ENCODE measurements at regions not wholly inside any gene's neighbourhood (a gene's known extent, or its start where the extent isn't known, plus 50 kb on each side); places are given as distances from the start of the nearest gene placed in this dataset.

GRCh38 chr7:22907805-22908204, 85.2 kb upstream of the TOMM7 start:
- no peak overlapping the region for H3K27ac ChIP-seq (ENCODE audit: low read depth)
- no peak overlapping the region for H3K4me3 Mint-ChIP-seq
- ATAC-seq = no peak
- H3K4me2 ChIP-seq = no peak overlapping the region
- no peaks in the 10 kb centered on the region for H3K27me3 ChIP-seq (ENCODE audit: insufficient read depth)
- H2AFZ ChIP-seq = no peak overlapping the region
- no peaks in the 10 kb centered on the region for H3K27me3 Mint-ChIP-seq (ENCODE audit: insufficient read depth, low read depth, poor library complexity)
- H3K36me3 Mint-ChIP-seq (ENCODE audit: low read depth) = no peaks in the 10 kb centered on the region; the same call in 2 of the 3 replicates
- H3K4me1 Mint-ChIP-seq = peaks cover 7% of the 10 kb centered on the region; the same call in 1 of the 3 replicates
- peaks cover 8% of the 10 kb centered on the region; the same call in 1 of the 2 replicates for H3K9me2 ChIP-seq (ENCODE audit: insufficient read depth)
- no peak overlapping the region for H3K4me3 ChIP-seq
- no peaks in the 10 kb centered on the region for H3F3A ChIP-seq (replicated peaks; ENCODE audit: low read depth)
- H3K9me3 Mint-ChIP-seq = peaks cover 5% of the 10 kb centered on the region; the same call in 1 of the 3 replicates
- no peaks in the 10 kb centered on the region for H3K36me3 ChIP-seq (ENCODE audit: insufficient read depth)
- H3K27ac Mint-ChIP-seq = no peak overlapping the region
- no peak for DNase-seq (ENCODE audit: low spot score)
- H3K4me1 ChIP-seq (ENCODE audit: insufficient read depth) = no peaks in the 10 kb centered on the region; the same call in 1 of the 2 replicates
- H4K20me1 ChIP-seq (replicated peaks; ENCODE audit: insufficient read depth) = no peaks in the 10 kb centered on the region
- H3K79me2 ChIP-seq (replicated peaks; ENCODE audit: insufficient read depth) = no peaks in the 10 kb centered on the region
- TF ChIP-seq, protein P1, sequence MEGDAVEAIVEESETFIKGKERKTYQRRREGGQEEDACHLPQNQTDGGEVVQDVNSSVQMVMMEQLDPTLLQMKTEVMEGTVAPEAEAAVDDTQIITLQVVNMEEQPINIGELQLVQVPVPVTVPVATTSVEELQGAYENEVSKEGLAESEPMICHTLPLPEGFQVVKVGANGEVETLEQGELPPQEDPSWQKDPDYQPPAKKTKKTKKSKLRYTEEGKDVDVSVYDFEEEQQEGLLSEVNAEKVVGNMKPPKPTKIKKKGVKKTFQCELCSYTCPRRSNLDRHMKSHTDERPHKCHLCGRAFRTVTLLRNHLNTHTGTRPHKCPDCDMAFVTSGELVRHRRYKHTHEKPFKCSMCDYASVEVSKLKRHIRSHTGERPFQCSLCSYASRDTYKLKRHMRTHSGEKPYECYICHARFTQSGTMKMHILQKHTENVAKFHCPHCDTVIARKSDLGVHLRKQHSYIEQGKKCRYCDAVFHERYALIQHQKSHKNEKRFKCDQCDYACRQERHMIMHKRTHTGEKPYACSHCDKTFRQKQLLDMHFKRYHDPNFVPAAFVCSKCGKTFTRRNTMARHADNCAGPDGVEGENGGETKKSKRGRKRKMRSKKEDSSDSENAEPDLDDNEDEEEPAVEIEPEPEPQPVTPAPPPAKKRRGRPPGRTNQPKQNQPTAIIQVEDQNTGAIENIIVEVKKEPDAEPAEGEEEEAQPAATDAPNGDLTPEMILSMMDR (conservative IDR thresholded peaks at IDR 0.05; ENCODE audit: low read depth in 2 of 2) = no peak
- TF ChIP-seq ZNF114 (CRISPR knock-in tag; IDR thresholded peaks at IDR 0.05) (no peak), STAT1 (IDR thresholded peaks at IDR 0.05; ENCODE audit: unreplicated experiment) (no peak), POLR2AphosphoS5 (IDR thresholded peaks at IDR 0.05; ENCODE audit: low read depth) (no peak), NANOG (IDR thresholded peaks at IDR 0.05; ENCODE audit: borderline replicate concordance) (no peak), ZNF462 (CRISPR knock-in tag; IDR thresholded peaks at IDR 0.05) (no peak), ETS1 (IDR thresholded peaks at IDR 0.05) (no peak), EZH2phosphoT487 (IDR thresholded peaks at IDR 0.05; ENCODE audit: unreplicated experiment) (no peak), CREB1 (CRISPR knock-in tag; IDR thresholded peaks at IDR 0.05; ENCODE audit: low read depth) (no peak)
